Stomach (tissue), 4 donors: ENCODE measurements at regions not wholly inside any gene's neighbourhood (a gene's known extent, or its start where the extent isn't known, plus 50 kb on each side); places are given as distances from the start of the nearest gene placed in this dataset.

ENCODE experiments used
- POLR2AphosphoS5 ChIP-seq, 3 donors: sonication (generic); formaldehyde crosslinking; IDR thresholded peaks; one replicate each; pipeline ENCODE4 v1.6.1; 2016; ENCODE audit warnings: antibody characterized with exemption in 3 of 3
- TF ChIP-seq, protein P1 (sequence below), 7 experiments: fragments of 450-650 bp in 4 of 7; fragments of 200-600 bp in 3 of 7; sonication (generic) in 3 of 7; IDR thresholded peaks; one replicate each; pipeline ENCODE4 v1.5.1; 2016 to 2019; ENCODE audit warnings: antibody characterized with exemption in 7 of 7, control low read depth in 2 of 7, mild to moderate bottlenecking in 1 of 7

DNA sequence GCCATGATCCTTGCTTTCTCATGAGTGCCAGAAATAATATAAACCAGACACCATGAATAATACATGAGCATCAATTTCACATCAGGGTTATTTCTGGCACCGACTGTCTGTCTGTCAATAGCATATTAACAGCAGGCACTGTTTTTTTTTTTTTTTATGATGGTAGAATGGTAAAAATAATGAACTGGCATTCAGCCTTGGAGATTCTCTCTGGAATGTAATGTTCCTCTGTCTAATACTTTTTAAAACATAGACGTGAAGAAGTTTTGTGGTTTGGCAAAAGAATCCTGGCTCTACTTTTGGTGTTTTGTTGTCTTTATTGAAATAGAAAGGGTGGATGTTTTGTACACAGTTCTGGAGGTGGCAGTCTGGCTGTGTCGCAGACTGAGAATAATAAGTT is 874.6 kb upstream of the PRKX start:
- TF ChIP-seq, protein P1, sequence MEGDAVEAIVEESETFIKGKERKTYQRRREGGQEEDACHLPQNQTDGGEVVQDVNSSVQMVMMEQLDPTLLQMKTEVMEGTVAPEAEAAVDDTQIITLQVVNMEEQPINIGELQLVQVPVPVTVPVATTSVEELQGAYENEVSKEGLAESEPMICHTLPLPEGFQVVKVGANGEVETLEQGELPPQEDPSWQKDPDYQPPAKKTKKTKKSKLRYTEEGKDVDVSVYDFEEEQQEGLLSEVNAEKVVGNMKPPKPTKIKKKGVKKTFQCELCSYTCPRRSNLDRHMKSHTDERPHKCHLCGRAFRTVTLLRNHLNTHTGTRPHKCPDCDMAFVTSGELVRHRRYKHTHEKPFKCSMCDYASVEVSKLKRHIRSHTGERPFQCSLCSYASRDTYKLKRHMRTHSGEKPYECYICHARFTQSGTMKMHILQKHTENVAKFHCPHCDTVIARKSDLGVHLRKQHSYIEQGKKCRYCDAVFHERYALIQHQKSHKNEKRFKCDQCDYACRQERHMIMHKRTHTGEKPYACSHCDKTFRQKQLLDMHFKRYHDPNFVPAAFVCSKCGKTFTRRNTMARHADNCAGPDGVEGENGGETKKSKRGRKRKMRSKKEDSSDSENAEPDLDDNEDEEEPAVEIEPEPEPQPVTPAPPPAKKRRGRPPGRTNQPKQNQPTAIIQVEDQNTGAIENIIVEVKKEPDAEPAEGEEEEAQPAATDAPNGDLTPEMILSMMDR (IDR thresholded peaks at IDR 0.05) = no peak
- TF ChIP-seq POLR2AphosphoS5 (IDR thresholded peaks at IDR 0.05) = no peak
